ENCODE measurements at regions not wholly inside any gene's neighbourhood (a gene's known extent, or its start where the extent isn't known, plus 50 kb on each side); places are given as distances from the start of the nearest gene placed in this dataset.

DNA sequence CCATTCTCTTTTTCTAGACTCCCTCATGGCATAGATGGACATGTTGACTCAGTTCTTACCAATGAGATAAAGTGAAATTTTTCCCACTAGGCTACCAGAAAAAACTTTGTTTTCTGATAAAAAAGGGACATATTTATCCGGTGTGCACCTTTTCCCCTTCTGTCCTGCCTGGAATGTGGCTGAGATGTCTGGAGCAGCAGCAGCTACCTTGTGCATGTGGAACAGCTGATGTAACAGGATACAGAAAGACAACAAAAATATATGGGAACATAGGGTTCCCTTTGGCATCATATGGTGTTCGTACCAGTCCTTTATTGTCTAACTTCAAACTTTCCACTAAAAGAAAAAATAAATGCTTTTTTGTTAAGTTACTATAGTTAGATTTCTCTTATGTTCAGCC lies 460.2 kb upstream of the HS6ST1 start:
- TF ChIP-seq, protein P1, sequence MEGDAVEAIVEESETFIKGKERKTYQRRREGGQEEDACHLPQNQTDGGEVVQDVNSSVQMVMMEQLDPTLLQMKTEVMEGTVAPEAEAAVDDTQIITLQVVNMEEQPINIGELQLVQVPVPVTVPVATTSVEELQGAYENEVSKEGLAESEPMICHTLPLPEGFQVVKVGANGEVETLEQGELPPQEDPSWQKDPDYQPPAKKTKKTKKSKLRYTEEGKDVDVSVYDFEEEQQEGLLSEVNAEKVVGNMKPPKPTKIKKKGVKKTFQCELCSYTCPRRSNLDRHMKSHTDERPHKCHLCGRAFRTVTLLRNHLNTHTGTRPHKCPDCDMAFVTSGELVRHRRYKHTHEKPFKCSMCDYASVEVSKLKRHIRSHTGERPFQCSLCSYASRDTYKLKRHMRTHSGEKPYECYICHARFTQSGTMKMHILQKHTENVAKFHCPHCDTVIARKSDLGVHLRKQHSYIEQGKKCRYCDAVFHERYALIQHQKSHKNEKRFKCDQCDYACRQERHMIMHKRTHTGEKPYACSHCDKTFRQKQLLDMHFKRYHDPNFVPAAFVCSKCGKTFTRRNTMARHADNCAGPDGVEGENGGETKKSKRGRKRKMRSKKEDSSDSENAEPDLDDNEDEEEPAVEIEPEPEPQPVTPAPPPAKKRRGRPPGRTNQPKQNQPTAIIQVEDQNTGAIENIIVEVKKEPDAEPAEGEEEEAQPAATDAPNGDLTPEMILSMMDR (conservative IDR thresholded peaks at IDR 0.05; ENCODE audit: low read depth, low read length): no peak
- TF ChIP-seq EZH2 (IDR thresholded peaks at IDR 0.05; ENCODE audit: borderline replicate concordance, low read depth, low read length, poor library complexity, severe bottlenecking): no peak

Measured in A673 (cell line).